ENCODE measurements at regions not wholly inside any gene's neighbourhood (a gene's known extent, or its start where the extent isn't known, plus 50 kb on each side); places are given as distances from the start of the nearest gene placed in this dataset.

DNA sequence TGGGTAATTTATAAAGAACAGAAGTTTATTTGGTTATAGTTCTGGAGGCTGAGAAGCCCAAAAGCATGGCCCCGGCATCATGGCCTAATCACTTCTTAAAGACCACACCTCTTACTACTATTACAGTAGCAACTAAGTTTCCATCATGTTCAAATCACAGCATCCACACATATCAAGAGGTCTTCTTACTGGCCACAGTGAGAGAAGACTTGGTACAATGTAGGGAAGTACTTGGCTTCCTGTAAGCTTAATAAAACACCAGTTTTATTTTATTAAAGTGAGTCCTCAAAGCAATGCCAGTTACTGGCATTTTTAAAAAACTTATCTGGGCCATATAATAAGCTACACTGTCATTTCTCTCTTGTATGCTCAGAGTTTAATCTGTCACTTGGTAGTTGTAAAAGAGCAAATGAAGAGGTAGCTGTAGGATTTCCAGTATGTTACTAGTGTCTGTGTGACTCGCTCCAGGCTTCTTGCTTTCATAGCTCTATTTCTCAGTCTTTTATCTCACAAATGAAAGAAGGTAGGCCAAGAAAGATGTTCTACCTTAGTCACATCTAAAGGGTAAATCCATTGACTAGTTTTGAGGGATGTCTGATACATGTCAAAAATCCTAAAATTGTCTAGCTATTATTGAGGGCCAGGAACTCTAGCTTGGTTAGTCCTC, 159.2 kb upstream of the CPEB2 start:
- TF ChIP-seq CTCF (conservative IDR thresholded peaks at IDR 0.05; ENCODE audit: low read depth in 2 of 2) (no peak), CREB1 (CRISPR knock-in tag; IDR thresholded peaks at IDR 0.05; ENCODE audit: low read depth) (no peak), EZH2phosphoT487 (IDR thresholded peaks at IDR 0.05; ENCODE audit: unreplicated experiment) (no peak), POLR2AphosphoS5 (IDR thresholded peaks at IDR 0.05; ENCODE audit: low read depth) (no peak), STAT1 (IDR thresholded peaks at IDR 0.05; ENCODE audit: unreplicated experiment) (no peak), ETS1 (IDR thresholded peaks at IDR 0.05) (no peak), EZH2 (IDR thresholded peaks at IDR 0.05; ENCODE audit: low read depth, unreplicated experiment) (no peak), ZNF331 (CRISPR knock-in tag; IDR thresholded peaks at IDR 0.05; ENCODE audit: low read depth) (no peak), ZNF114 (CRISPR knock-in tag; IDR thresholded peaks at IDR 0.05) (no peak), NANOG (IDR thresholded peaks at IDR 0.05; ENCODE audit: borderline replicate concordance) (no peak), ZNF462 (CRISPR knock-in tag; IDR thresholded peaks at IDR 0.05) (no peak), JUNB (IDR thresholded peaks at IDR 0.05; ENCODE audit: unreplicated experiment) (no peak)
- TF ChIP-seq, protein P1, sequence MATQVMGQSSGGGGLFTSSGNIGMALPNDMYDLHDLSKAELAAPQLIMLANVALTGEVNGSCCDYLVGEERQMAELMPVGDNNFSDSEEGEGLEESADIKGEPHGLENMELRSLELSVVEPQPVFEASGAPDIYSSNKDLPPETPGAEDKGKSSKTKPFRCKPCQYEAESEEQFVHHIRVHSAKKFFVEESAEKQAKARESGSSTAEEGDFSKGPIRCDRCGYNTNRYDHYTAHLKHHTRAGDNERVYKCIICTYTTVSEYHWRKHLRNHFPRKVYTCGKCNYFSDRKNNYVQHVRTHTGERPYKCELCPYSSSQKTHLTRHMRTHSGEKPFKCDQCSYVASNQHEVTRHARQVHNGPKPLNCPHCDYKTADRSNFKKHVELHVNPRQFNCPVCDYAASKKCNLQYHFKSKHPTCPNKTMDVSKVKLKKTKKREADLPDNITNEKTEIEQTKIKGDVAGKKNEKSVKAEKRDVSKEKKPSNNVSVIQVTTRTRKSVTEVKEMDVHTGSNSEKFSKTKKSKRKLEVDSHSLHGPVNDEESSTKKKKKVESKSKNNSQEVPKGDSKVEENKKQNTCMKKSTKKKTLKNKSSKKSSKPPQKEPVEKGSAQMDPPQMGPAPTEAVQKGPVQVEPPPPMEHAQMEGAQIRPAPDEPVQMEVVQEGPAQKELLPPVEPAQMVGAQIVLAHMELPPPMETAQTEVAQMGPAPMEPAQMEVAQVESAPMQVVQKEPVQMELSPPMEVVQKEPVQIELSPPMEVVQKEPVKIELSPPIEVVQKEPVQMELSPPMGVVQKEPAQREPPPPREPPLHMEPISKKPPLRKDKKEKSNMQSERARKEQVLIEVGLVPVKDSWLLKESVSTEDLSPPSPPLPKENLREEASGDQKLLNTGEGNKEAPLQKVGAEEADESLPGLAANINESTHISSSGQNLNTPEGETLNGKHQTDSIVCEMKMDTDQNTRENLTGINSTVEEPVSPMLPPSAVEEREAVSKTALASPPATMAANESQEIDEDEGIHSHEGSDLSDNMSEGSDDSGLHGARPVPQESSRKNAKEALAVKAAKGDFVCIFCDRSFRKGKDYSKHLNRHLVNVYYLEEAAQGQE (IDR thresholded peaks at IDR 0.05; ENCODE audit: unreplicated experiment), result no peak

Measured in GM23338 (cell line).